ENCODE measurements at regions not wholly inside any gene's neighbourhood (a gene's known extent, or its start where the extent isn't known, plus 50 kb on each side); places are given as distances from the start of the nearest gene placed in this dataset.
"Not testable (repeated sequence)": the region's sequence is repeated elsewhere in the genome, so short reads cannot be mapped to it uniquely, and the experiment has no call there.

GRCh38 chr17:6373599-6373998 is 61.3 kb downstream of the AIPL1 start:
- not testable (repeated sequence) for DNase-seq

- no peak for DNase-seq
Observed at GRCh38 chr17:6366221-6366666, 68.7 kb downstream of the AIPL1 start.

DNA sequence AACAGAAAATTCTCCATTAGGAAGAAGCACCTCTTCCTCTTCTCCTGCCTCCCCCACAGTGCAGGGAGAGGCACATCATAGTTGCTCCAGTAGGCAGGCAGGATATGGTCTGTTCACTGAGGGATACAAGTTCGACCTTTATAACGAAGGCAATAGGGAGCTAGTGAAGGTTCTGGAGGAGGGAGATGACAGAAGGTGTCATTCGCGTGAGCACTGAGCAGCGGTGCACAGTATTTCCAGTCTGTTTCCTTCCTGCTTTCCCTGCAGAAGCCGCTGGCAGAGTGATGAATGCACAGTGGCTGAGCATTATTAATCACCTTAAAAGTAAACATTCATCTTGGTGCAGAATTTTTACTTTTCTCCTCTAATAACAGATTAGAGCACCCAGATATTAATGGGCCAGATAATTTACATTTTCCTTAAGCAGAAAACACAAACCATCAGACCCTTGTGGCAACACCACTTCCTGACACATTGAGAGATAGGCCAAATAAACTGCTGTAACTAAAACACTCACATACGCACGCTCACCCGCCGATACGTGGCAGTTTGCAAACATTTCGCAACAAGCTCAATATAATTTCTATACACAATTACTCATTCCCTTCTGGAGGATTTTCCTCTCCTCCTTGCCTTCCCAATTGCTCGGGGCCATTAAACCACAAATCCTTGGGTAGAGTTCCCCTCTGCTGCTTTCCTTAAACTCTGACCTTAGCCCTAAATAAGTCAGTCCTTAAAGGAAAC is 69.5 kb downstream of the AIPL1 start:
- DNase-seq: no peak

DNA sequence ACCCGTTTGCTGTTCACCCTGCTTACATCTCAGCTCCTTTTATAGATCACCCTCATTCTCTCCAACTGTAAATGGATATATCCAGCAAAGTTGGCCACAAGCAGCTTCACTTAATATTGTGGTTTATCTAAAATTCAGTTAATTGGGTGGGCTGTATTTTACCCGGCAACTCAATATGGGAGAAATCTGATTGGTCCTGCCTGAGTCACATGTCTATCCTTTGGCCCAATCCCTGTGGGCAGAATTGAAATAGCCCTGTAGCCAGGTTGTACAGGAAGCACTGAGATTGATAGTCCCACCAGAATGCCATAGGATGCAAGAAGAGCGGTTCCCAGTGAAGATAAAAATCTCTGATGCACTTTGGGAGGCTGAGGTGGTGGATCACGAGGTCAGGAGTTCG is 73.2 kb downstream of the AIPL1 start:
- peak in 1 of 2 experiments; percentile 2 for DNase-seq

- DNase-seq: no peak
Observed at GRCh38 chr17:6358131-6358530, 76.8 kb downstream of the AIPL1 start.

- no peak for DNase-seq
Observed at GRCh38 chr17:6356562-6356961, 78.4 kb downstream of the AIPL1 start.

DNA sequence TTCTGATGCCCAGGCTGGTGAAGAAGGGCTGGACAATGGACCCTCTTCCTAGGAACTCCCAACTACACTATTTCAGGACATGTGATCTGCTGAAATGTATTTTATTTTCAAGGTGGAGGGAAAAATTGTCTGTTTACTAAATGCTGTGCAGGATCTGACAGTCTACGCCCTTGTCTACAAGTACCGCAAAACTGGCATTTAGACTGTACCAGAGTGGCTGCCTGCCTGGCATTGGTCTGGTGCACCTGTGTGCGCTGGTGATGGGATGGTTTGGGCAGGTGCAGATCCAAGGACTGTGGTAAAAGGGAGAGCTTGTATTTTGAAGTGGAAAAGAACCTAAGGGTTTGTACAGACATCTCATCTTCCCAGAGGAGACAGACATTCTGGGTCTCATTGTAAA is 79.7 kb downstream of the AIPL1 start:
- DNase-seq: no peak

DNA sequence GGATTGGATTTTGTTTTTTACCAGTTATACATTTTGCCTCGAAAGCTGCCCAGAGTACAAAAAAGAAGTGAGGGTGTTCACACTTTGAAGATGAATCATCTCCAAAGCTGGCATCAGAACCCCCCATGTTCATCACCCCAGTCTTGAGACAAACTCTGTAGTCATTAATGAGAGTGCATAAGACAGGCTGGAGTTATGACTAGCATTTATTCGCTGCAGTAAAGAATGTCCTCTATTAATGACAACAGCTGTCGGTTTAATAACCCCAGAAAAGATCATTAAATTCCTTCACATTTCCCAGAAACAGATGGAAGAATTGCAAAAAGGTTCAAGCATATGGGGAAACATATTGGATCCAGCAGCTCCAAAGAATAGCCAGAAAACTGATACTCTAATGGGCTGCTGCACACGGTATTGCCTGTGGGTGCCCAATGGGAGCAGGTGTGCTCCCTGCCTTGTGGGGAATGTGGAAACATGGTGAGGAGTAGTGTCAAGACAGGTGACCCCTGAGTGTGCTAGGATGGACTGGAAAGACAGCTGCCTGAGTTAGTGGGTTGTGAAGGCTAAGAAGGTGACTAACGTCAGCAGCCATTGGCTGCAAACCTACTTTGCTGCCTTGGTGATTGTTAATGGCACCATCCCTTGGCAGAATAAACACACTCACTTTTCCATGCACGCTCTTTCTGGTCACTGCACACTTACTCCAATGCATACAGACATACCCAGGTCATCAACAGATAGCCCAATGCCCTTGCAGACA is 81.9 kb downstream of the AIPL1 start:
- DNase-seq: peak; percentile 66 to 80

- no peak for DNase-seq
Observed at GRCh38 chr17:6352016-6352415, 82.9 kb downstream of the AIPL1 start.

DNA sequence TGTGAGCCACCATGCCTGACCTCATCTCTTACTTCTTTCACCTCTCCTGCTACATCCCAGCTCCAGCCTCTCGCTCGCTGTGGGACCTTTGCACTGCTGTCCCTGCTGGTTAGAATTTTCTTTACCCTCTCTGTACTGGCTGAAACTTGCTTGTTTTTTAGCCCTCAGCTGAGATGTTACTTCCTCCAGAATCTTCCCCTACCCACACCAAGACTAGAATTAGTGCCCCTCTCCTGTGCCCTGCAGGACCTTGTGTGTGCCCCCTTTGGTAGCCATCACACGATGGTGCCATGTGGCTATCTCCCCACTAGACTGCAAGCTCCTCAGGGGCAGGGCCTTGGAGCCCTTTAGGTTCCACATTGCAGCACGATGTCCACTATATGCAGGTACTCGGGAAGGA is 84.1 kb downstream of the AIPL1 start:
- no peak for DNase-seq

DNA sequence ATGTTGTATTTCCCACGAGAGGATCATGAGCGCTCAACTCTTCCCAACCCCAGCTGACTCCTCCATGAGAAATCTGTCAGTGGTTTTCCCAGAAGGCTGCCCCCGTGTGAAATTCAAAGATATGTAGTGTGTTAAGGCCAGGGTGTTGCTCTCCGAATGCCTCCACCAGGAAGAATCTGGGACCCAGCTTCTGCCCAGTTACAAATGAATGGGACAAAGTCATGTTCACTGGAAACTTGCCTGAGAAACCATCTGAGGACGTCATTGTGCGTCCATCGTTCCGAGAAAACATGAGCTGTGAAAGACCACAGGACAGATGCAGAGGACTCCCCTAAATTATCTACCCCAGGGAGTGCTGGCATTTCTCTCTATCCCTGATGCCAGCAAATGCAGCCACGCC is 86.0 kb downstream of the AIPL1 start:
- DNase-seq: no peak

- DNase-seq: no peak
Observed at GRCh38 chr17:6347776-6348175, 87.1 kb downstream of the AIPL1 start.

GRCh38 chr17:6346986-6347385 is 87.9 kb downstream of the AIPL1 start:
- no peak for DNase-seq

DNA sequence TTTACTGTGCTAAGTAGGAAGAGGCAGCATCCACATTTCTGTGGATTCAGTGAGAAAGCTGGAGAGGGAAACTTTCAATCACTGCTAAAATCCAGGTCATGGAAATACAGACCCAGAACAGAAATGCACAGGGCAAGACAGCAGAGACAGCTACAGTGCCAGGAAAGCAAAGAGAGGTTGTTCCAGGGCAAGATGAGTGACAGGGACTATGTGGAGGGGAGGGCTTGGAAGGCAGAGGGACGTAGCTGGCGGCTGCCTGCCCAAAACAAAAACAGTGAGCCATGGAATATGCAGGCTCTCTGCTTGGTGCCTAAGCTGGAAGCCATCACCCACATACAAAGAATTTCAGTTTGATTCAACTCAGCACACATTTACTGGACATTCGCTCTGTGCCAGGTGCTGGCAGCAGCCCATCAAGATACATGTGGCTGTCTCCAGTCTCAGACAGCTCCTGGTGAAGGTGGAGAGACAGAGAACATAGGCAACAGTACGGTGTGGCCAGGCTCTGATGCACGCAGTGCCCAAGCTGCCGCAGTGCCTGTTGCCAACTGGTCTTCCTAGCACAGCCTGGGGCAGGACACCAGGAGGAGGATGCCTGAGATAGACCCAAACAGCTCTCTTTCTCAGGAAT is 88.7 kb downstream of the AIPL1 start:
- no peak for DNase-seq

DNA sequence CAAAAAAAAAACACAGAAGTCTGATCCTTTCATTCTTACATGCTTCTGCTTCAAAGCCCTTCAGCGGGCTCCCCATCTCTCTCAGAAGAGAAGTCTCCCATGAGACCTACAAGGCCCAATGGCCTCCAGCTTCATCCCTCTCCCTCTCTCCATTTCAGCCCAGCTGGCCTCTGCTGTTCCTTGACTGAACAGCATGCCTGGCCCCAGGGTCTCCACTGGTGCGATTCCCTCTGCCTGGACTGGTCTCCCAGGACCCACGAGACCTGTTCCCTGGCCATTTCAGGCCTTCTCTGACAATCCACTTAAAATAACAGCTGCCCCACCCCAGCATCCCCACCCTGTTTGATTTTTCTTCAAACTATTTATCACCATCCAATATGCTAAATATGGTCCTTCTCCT is 91.2 kb downstream of the AIPL1 start:
- DNase-seq: no peak

- no peak for DNase-seq
Observed at GRCh38 chr17:6343191-6343590, 91.7 kb downstream of the AIPL1 start.

GRCh38 chr17:6340708-6341107 is 94.2 kb downstream of the AIPL1 start:
- DNase-seq: no peak

DNA sequence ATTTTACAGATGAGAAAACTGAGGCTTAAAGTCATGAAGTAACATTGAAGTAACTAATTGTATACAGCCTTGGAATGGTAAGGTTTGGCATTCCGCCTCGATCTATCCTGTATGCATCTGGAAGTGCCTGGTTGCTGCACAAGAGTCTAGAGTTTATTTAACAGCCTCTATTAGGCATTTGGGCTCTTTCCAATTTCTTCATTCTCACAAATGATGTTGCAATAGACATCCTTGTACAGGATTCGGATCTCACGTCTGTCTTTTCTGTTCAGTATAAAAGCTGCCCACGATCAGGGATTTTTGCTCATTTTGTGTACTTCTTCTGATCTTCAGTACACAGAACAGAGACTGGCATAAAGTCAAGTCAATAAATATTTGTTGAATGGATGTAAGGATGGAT is 100.5 kb downstream of the AIPL1 start:
- DNase-seq: no peak

DNA sequence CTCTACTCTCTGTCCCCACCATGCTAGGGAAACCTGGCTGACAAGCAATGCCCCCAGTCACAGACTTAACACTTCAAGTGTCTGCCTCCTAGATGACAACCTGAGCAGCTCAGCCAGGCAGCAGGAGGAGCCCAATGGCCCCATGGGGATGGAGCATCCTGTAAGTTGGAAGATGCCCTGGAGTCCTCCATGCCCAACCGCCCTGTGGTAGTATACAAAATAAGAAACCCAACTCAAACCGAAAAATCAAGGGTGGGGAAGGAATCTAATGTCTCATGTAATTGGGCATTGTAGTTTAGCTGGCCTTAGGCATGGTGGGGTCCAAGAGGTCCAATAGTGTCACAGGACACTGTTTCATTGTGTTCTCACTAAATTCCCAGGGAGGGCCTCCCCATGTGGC is 104.0 kb downstream of the AIPL1 start:
- DNase-seq: no peak

DNA sequence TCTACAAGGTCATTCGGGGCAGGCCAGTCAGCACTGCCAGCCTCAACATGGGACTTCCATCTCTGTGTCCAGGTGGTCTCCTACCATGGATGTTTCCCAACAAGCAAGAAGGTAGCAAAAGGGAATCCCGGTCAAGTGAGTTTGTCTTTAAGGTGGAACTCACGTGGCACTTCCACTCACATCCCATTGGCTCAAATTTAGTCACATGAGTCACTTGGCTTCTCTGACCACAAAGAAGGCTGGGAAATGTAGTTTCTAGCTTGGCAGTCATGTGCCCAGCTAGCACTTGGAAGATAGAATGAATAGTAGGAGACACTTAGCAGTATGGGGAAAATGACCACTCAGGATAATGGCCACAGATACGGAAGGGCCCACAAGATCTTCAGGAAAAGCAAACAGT is 106.6 kb downstream of the AIPL1 start:
- DNase-seq: no peak

DNA sequence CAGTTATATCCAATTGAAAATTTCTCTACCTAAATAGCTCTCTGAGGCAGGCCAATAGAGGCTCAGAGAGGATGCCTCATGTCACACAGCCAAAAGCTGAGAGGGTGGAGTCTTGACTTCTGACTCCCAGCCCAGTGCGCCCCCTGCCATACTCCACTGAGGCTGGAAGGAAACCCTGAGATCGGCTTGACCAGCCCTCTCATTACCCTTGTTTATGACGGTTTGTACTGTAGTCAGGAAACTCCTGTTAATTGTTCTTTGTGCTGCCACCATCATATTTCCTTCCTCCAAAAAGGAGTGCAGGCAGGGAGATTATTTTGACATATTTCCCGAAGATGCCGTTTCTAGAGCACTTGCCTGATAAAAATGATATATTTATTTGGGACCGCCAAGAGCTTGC is 107.9 kb downstream of the AIPL1 start:
- no peak for DNase-seq

GRCh38 chr17:6326483-6326882 is 108.4 kb downstream of the AIPL1 start:
- DNase-seq: no peak

GRCh38 chr17:6325741-6326140 is 109.2 kb downstream of the AIPL1 start:
- DNase-seq: no peak

DNA sequence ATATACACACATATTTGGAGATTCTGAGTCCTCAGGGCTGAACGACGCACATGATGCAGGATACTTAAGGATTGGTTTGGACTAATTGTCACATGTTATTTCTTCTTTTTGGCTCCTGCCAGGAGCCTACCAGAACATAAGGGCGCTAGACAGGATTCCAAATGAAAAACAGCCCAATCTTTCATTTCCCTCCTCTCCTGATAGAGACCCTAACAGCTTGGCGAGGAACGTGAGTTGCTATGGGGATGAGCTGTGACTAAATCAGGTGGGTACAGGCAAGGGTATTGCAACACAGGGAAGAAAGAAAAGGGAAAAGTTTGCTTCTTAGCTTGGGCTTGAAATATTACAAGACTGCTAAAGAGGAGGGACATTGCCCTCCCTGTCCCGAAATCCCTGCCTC is 109.9 kb downstream of the AIPL1 start:
- DNase-seq: no peak
